RPMI8226 (cell line): ENCODE measurements at regions not wholly inside any gene's neighbourhood (a gene's known extent, or its start where the extent isn't known, plus 50 kb on each side); places are given as distances from the start of the nearest gene placed in this dataset.

Source experiments
- DNase-seq: peaks from one replicate; pipeline ENCODE4 v3.0.0-alpha.2; 2015

DNA sequence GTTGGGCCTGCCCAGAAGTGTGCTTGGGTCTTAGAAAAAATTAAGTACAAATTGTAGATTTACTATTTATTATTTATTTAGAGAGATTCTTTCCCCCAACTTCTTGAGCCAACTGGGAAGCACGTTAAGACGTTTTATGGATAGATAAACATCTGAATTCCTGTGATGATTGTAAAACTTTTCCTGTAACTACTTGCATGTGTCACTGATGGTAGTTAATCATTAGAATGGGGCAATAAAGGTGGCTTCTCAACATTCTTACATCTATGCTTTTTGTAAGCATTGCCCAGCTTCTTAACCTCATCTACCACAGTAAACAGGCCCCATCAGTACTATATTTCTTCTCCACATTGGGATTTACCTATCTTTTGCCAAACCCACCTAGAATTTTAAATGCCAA, 559.8 kb downstream of the LMO4 start:
- DNase-seq, result no peak

DNA sequence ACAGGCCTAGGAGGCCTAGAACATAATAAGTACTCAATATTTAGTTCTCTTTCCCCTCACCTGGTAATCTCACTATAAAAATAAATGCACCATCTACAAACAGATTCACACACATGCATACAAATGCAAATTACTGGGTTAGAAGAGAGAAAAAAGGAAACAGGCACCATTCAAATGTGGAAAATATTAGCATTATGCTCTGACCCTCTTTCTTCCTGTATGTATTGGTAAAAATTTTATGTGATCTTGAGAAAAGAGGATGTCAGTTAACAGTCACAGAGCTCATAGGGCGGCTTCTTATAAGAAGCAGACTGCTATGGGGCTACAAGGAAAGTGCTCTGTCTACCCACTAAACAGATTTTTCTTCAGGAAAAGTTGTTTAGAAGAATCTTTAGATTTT, 565.4 kb downstream of the LMO4 start:
- DNase-seq, result no peak

DNA sequence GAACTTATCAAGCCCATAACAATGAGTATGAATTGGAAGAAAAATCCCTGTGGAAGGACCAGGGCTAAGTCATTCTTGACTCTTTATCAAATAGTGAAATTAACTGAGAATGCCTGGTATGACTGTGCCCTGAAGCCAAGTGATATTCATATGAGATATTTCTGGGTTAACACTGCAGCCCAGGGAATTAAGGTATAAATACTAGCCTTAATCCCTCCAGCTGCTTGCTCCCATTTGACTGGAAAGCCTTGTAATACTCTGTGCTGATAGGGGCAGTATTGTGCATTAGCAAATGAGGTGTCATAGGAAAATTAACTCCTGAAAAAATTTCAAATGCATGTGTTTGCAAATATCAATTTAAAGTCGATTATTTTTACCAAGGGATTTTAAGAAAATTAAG, 568.8 kb downstream of the LMO4 start:
- no peak for DNase-seq

DNA sequence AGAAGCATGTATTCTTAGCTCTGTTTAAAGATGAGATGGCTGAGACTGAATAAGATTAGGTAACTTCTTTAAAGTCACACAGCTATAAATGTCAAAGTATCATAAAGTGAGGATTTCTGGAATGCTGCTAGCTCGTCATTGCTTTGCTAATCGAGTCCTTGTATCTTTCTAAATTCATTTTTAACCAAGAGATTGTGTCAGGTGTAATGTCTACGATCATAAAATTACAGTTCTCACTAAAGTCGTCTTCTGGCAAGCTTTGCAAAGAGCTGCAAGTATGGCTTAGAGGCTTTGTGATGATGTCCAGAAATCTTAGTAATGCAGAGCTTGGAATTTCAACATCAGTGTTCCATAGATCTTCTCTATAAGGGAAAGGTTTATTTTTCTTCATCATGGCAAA, 569.8 kb downstream of the LMO4 start:
- DNase-seq, result no peak

DNA sequence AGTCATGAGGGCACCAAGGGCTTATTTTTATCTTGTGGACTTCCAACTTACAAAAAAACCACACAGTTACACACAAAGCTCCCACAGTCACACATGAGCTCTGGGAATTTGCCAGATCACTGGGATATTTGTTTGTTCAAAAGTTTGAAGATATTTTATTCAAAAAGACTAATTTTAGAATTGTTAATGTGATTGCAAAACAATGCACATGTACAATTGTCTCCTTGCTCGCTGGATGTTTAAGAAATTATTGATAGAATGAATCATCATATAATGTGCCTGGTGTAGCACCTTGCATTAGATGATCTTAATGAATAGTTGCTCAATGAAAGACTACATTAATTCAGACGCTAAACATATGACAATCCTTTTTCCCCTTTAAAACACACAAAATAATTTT, 570.3 kb downstream of the LMO4 start:
- no peak for DNase-seq

DNA sequence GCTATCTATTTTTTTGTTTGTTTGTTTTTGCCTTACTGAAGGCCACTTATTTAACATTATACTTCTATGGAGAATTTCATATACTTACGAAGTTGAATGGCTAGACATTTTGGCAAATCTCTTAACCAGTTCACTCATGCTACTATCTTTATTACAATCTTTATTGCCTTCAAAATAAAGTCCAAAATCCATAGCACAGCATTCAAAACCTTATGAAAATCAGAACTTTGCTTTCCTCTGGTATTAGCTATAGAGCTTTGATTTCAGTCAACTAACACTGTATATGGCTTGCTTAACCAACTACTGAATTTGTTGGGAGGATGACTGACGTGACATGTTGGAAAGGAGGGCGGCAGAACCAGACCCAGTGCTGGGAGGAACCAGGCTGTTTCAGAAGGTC, 571.1 kb downstream of the LMO4 start:
- DNase-seq, result no peak

DNA sequence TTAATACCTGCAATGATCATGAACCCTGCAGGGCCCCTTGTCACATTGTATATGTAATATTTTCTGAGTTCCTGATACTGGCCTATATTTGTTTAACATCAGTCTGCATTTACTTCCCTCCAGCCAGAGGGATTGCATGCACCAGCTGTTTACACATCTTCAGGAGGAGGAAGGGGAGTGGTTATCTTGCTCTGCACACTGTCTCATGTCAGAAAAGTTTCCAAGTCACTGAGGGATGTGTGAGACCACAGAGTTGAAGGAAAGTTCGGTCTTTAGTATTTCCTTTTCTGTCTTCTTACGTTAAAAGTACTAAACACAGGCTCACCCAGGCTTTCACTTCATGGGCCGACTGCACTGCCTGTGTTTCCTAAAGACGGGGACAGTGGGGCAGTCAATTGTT, 574.1 kb downstream of the LMO4 start:
- DNase-seq, result no peak

DNA sequence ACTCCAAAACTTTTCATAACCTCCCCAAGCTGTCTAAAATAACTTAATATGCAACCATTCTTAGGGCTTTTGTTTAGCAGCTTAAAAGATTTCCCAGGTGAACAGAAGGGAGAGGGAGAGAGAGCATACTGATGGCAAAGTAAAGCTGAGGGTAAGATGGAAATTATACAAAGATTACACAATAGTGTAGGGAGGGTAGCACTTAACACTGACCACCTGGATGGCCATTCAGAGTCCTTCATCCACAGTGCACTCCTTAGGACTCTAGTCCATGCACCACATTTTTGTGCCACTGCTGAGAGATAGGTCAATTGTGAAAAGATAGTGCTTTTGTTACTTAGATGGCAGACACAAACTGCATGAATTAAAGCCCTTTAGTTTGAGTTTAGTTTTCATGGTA, 574.6 kb downstream of the LMO4 start:
- no peak for DNase-seq

DNA sequence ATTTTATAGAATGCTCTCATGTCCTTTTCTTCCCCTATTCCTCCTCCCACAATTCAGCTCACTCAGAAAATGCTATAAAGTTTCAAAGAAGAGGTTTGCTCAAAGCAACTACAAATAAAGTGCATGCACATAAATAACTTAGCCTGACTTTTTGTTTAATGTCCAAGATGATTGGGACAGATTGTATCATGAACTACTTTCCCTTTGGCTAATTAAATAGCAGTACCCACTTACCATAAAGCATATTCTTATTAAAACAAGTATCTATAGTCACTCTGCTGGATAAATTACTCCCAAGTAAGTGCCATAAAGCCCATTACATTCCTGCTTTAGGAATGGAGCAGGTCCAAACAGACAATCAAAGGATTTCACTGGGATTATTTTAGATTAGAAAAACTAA, 576.0 kb downstream of the LMO4 start:
- no peak for DNase-seq

DNA sequence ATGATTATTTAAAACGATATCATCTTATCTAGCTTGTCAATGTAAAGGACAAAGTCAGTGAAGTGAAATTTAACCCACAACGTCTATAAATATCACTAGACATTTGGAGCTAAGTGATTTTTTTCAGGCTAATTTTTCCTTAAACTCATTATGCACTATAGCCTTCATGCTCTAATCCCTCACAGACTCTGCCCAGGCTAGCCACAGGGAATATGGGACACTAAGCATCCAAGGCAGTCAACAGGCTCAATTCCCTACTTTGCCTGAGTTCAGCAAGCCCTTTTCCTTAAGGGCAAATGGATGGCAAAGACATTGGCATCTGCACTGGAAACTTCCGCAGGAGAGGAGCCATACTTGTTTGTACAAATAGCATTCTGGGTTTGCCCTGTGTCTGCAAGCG, 577.0 kb downstream of the LMO4 start:
- DNase-seq, result no peak

DNA sequence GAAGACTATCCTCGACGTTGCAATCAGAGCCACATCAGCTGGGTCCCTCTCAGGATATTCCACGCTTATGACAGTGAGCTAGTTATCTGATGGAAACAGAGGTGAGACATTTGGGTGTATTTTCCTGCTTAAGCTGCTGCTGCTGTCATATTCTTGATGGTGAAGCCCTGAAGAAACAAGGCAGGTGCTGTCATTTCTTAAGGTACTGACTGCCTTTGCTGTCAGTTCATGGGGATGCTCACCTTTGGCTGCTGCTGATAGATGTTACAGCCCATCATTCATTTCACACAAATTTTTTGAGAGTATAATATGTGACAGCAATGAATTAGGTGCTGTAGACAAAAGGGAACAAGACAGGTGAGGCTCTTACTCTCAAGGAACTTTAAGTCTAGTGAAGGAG, 577.4 kb downstream of the LMO4 start:
- no peak for DNase-seq

DNA sequence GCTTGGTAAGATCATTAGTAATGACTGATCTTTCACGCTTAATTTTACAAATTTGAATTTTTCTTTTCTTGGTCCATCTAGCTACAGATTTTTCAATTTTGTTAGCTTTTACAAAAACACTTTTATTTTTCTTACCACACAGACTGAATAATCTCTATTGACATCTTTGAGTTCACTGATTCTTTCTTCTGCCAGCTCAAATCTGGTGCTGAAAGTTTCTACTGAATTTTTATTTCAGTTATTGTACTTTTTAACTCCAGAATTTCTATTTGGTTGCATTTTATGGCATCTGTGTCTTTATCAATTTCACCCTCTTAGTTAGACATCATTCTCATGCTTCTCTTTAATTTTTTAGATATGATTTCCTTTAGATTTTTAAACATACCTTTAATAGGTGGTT, 584.7 kb downstream of the LMO4 start:
- DNase-seq, result no peak

DNA sequence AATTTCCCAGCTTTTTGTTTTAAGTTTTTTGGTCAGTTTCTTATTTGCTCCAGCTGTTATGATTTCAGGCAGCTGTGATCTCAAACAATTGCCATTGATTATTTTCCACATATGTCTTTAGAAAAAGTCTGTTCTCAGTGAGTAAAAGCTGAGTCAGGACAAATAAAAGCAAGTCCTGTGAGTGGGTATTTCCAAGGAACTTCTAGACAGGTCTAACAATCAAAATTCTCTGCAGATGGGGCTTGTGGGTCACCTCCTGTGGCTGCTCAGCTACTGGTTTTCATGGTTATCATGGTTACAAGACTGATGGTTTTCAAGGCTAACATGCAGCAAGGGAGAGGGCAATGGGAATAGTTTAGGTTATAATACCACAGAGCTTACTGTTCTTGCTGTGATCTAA, 585.7 kb downstream of the LMO4 start:
- no peak for DNase-seq

DNA sequence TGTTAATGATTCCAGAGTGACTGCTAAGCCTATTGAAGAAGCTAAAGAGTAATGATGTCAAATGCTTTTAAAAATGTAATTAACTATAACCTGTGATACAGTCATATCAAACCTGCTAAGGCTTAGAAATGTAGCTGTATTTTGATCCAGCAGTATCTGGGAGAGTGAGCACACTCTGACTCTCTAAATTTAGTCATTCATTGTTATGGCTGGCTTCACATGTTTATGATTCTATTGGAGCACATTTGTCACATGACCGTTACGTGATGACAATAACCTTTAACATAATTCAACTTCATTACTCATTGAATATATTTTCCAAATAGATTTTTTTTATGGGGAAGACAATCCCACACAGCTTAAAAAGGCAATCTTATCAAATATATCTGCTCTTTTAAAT, 587.1 kb downstream of the LMO4 start:
- DNase-seq, result no peak

DNA sequence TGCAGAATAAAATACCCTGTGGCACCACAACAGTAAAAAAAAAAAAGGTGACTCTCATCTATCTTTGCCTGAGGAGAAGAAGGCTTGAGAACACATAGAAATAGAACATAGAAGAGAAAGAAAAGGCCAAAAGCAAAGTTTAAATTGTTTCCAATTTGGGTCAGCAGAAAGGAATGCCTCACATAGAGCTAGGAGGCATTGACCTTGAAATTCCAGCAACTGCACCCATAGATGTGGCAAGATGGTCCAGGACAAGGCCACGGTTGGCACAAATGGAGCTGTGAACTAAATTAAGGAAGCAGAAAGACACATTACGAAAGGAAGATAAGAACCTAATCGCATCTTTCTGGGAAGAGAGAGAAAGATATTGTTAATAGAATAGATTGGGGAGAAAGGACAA, 588.3 kb downstream of the LMO4 start:
- no peak for DNase-seq

DNA sequence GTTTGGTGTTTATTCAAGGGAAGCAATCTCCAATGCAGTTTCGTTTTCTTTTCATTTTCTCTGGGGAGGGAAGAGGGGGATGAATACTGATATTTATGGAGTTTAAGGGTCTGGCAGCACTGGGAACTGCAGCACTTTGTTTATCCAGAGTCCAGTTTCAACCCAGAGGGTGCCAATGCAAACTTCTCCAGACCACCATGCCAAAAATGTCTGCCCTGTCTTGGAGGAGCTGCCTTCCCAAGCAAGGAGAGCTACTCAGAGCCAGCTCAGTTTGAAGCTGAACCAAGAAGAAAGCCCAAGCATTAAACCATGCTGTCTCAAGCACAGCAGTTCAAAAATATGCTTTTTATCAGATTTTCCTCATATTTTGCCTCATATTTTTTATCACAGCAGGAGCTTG, 589.7 kb downstream of the LMO4 start:
- DNase-seq, result no peak

DNA sequence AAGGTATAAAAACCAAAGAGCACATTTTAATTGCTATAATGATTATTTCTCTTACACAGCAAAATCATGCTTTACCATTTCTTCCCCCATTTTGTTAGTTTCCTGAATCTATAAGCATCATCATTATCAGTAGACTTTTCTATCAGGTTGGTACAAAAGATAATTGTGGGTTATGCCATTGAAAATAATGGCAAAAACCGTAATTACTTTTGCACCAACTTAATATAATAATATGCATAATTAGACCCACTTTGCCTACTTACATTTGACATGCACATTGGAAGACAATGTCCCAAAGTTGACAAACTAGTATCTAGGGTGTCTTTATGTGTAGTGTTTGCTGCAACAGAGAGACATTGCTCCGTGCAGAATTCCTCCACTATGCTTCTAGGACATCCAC, 594.2 kb downstream of the LMO4 start:
- no peak for DNase-seq

DNA sequence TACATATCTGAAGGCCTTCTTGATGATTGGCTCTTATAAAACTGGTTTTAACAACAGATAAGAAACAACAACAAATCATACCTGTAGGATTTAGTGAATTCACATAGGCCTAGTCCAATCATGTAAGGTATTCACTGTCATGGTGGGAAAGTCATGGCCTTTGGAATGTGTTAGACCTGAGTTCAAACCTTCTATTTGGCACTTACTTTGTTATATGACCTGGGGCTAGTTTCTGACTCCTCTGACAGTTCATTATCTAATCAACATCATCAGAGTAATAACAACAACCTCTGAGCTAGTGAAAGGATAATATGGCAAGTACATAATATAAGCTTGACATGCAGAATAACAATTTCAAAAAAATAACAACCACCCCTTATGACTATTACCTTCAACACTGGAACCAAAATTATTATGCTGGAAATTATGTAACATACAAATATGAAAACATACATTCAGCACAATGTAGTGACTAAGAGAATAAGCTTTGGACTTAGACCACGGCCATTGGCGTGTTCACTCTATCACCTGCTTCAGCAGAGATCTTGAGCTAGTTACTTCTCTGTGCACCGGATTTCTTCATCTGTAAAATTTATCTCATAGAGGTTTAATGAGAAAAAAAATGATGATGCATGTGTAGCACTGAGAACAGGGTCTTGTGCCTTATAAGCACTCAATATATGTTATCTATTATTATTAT, 597.6 kb downstream of the LMO4 start:
- no peak for DNase-seq

DNA sequence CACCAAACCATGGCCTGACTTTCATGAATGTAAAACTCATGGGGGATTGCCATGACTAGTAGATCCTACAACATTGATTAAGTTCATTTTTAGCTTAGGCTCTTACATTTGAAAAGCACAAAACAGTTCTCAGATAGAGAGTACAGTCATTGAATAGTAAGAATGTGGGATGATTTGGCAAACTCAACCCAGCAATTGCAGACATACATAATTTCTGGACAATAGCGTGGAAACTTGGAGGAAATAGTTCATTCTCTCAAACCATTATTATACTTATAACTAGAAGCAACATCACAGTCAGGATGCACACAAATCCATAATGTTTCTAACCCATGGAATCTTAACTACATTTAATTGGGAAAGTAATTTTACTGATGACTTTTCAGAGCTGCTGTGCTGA, 598.2 kb downstream of the LMO4 start:
- no peak for DNase-seq

DNA sequence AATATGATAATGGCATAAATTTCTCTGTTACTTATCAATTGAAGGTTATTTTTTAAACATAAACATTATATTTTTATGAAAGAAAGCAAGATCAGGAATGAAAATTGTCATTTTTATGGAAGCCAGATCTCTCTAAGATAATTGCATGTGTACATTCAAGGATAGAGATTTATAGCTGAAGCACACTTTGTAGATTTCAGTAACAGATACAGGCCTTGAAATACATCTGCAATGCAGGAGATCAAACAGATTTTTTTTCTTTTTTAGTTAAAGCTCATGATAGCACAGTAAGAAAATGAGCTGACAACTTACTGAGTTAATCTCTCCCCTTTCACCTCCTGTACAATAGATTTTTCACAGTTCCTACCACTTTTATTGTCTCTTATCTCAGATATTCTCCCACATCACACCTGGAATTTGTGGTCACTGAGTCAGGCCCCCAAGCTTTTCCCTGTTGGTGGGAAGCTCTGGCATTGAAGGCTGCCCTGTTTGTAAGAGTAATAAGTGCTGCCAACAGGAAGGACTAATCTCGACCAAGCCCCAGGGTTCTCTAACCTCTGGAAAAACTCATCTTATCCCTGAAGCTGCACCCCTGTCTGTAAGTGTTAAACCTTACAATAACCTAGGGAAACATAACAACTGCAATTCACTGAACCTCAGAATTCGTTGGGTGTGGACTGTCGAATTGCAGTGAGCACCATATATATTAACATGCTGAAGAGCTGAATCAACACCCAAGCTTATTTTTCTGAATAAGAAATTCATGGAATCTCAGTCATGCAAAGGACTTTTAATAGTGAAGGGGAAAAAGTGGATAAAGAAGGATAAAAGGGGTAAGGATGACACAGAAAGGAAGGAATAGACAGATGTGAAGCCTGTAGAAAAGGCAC, 599.0 kb downstream of the LMO4 start:
- DNase-seq, result no peak

DNA sequence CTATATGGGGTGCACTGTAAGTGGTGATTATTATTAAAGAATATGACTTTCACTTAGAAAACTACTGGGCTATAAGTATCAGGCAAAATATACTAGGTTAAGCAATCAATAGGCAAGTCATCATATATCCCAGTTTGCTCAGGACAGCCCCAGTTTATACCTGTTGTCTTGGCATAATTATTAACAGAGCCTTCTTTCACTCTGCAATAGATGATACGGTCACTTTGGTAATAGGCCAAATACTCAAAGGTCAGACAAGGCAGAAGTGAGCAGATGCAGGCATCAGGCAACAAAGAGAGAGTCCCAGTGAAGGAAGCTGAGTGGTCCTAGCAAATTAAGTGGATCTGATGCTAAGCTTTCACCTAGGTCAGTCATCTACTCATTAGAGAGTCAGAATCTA, 599.9 kb downstream of the LMO4 start:
- DNase-seq, result no peak

DNA sequence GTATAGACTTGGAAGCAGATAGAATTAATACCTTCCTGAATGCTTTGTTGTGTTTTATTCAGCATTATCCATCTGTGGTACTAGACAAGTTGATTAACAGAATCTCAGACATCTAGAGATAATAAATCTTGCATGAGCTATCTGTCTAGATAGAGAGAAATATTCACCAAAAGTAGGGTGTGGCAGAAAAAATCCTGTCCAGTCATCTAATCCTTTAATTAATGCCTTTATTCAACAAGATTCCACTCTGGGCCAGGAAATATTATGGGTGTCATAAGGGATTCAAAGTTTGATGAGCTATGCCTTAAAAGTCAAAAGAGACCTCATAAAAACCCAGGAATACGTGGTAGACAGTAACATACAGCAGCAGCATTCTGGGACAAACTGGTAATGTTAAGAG, 601.2 kb downstream of the LMO4 start:
- DNase-seq, result no peak

DNA sequence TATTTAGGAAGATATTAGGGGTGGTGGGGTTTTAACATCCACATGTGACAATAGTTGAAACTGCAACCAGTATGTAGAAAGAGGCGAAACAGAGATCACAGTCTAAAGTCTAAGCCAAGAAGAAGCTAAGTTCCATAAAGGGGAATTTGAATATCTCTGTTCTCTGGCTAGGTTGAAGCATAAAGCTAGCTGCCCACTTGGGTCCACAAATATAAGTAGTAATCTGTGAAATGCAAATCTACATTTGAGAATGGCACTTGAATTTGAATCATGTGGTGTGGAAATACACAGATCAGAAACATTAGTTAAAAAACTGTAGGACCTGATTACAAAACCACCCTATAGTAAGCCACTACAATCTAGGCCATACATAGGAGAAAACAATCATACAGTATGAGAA, 602.1 kb downstream of the LMO4 start:
- no peak for DNase-seq

DNA sequence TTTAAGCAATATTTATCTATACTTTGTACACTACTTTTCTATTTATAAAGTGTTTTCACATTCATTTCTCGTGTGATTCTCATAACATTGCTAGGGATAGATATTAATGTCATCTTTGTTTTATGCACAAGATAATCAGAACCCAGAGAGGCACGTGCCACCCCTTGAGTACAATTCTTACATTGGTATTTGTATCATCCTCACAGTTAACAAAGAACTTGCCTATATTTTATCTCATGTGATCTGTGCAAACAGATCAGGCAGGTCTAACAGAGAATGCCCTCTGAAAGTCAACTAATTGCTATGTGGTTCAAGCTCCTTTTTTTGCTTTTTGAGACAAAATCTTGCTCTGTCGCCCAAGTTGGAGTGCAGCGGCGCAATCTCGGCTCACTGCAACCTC, 604.5 kb downstream of the LMO4 start:
- DNase-seq, result no peak

DNA sequence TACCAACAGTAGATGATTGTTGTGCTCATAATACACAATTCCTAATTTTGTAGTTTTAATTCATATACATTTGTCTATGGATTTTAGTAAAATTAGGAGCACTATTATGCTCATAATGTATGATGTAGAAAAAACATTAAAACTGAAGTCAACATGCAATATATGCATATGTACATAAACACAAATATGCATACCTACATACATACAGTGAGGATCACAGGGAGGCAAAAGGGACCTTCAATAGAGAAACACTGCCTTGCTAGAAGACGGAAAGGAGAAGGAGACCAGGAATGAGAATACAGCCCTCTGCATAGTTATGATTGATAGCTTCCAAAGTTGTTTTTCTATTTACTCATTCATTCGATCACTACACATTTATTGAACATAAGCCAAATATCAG, 606.5 kb downstream of the LMO4 start:
- no peak for DNase-seq
